ENCODE measurements at regions not wholly inside any gene's neighbourhood (a gene's known extent, or its start where the extent isn't known, plus 50 kb on each side); places are given as distances from the start of the nearest gene placed in this dataset.

DNA sequence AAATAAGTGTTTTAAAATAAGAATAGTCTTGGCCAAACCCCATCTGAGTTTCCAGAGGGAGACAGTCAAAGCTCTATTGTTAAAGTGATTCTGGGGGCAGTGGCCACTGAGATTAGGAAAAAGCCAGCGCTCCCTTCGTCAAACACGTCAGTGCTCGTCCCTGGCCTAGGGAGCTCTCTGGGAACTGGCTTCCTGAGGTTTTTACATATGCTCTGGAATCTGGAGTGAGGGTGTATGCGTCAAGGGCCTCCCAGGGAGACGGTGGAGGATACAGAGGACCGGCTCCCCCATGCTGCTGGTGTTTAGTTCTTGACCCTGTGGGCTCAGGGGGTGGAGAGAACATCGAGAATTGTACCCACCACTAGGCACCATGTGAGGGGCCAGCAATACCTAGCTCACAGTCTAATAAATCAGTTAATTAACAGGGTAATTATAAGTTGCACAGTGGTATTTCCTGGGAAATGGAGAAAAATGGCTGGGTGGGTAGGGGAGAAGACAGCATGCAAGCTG, 87.0 kb downstream of the SLC25A47 start:
- no peak for DNase-seq (ENCODE audit: low spot score)
- TF ChIP-seq, protein P1, sequence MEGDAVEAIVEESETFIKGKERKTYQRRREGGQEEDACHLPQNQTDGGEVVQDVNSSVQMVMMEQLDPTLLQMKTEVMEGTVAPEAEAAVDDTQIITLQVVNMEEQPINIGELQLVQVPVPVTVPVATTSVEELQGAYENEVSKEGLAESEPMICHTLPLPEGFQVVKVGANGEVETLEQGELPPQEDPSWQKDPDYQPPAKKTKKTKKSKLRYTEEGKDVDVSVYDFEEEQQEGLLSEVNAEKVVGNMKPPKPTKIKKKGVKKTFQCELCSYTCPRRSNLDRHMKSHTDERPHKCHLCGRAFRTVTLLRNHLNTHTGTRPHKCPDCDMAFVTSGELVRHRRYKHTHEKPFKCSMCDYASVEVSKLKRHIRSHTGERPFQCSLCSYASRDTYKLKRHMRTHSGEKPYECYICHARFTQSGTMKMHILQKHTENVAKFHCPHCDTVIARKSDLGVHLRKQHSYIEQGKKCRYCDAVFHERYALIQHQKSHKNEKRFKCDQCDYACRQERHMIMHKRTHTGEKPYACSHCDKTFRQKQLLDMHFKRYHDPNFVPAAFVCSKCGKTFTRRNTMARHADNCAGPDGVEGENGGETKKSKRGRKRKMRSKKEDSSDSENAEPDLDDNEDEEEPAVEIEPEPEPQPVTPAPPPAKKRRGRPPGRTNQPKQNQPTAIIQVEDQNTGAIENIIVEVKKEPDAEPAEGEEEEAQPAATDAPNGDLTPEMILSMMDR (IDR thresholded peaks at IDR 0.05; ENCODE audit: extremely low read depth, missing control alignments), result no peak

DNA sequence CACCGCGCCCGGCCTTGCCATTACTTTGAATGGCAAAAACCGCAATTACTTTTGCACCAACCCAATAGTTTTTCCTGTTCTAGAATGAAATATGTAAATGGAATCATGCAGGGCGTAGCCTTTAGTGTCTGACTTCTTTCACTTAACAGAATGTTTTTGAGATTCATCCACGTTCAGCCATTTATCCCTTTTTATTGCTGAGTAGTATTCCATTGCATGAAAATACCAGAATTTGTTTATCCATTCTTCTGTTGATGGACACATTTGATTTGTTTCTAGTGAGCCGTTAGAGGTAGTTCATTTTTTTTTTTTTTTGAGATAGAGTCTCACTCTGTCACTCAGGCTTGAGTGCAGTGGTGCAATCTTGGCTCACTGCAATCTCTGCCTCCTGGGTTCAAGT, 90.6 kb downstream of the SLC25A47 start:
- TF ChIP-seq, protein P1 (IDR thresholded peaks at IDR 0.05; ENCODE audit: extremely low read depth, missing control alignments), result no peak
- DNase-seq (ENCODE audit: low spot score), result no peak

GRCh38 chr14:100415226-100415625, 92.1 kb downstream of the SLC25A47 start:
- no peak for DNase-seq (ENCODE audit: low spot score)
- TF ChIP-seq, protein P1 (IDR thresholded peaks at IDR 0.05; ENCODE audit: extremely low read depth, missing control alignments), result no peak

- no peak for DNase-seq (ENCODE audit: low spot score)
- TF ChIP-seq, protein P1 (IDR thresholded peaks at IDR 0.05; ENCODE audit: extremely low read depth, missing control alignments), result no peak
Observed at GRCh38 chr14:100416081-100416680, 93.0 kb downstream of the SLC25A47 start.

GRCh38 chr14:100416921-100417860, 94.1 kb downstream of the SLC25A47 start:
- TF ChIP-seq, protein P1 (IDR thresholded peaks at IDR 0.05; ENCODE audit: extremely low read depth, missing control alignments), result no peak
- DNase-seq (ENCODE audit: low spot score), result no peak

- TF ChIP-seq, protein P1 (IDR thresholded peaks at IDR 0.05; ENCODE audit: extremely low read depth, missing control alignments), result no peak
- DNase-seq (ENCODE audit: low spot score), result no peak
Observed at GRCh38 chr14:100419856-100420255, 96.7 kb downstream of the SLC25A47 start.
